ENCODE measurements at regions not wholly inside any gene's neighbourhood (a gene's known extent, or its start where the extent isn't known, plus 50 kb on each side); places are given as distances from the start of the nearest gene placed in this dataset.

DNA sequence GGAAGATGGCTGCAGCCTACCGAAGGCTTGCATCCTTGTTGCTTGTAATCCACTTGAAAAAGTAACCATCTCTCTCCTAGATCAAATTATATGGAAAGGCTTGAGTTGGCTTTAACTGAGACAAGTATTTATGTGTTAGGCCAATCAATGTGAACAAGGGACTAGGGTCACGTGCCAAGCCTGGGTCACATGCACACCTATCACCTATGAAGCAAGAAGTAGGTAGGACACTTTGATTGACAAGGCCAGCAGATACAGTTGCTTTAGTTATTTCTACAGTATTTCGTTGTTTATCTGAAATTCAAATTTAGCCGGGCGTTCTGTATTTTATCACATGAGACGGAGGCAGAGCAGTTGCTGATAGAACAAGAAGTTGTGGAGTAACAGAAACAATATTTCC lies 212.3 kb upstream of the OTX2 start:
- TF ChIP-seq POLR2A (IDR thresholded peaks at IDR 0.05; ENCODE audit: low read depth, low read length) (no peak), POLR2AphosphoS5 (IDR thresholded peaks at IDR 0.05; ENCODE audit: low read depth, low read length) (no peak), TAF1 (IDR thresholded peaks at IDR 0.05; ENCODE audit: borderline replicate concordance, low read depth, low read length) (no peak)

Measured in GM12892 (cell line).